ENCODE measurements at regions not wholly inside any gene's neighbourhood (a gene's known extent, or its start where the extent isn't known, plus 50 kb on each side); places are given as distances from the start of the nearest gene placed in this dataset.

DNA sequence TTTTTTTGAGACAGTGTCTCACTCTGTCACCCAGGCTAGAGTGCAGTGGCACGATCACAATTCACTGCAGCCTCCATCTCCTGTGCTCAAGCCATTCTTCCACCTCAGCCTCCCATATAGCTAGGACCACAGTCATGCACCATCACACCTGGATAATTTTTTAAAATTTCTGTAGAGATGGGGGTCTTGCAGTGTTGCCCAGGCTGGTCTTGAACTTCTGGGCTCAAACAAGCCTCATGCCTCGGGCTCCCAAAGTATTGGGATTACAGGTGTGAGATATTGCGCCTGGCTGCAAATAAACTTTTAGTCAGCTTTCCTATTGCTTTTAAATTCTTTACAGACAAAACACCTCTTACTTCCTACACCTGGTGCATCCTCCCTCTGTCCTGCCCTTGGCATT lies 102.1 kb upstream of the VEPH1 start:
- TF ChIP-seq, protein P1, sequence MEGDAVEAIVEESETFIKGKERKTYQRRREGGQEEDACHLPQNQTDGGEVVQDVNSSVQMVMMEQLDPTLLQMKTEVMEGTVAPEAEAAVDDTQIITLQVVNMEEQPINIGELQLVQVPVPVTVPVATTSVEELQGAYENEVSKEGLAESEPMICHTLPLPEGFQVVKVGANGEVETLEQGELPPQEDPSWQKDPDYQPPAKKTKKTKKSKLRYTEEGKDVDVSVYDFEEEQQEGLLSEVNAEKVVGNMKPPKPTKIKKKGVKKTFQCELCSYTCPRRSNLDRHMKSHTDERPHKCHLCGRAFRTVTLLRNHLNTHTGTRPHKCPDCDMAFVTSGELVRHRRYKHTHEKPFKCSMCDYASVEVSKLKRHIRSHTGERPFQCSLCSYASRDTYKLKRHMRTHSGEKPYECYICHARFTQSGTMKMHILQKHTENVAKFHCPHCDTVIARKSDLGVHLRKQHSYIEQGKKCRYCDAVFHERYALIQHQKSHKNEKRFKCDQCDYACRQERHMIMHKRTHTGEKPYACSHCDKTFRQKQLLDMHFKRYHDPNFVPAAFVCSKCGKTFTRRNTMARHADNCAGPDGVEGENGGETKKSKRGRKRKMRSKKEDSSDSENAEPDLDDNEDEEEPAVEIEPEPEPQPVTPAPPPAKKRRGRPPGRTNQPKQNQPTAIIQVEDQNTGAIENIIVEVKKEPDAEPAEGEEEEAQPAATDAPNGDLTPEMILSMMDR (IDR thresholded peaks at IDR 0.05; ENCODE audit: poor library complexity, severe bottlenecking), result no peak
- TF ChIP-seq MXI1 (conservative IDR thresholded peaks at IDR 0.05; ENCODE audit: poor library complexity, severe bottlenecking), result no peak
- no peak for TF ChIP-seq POLR2AphosphoS5 (IDR thresholded peaks at IDR 0.05)
- no peak for TF ChIP-seq SMC3 (conservative IDR thresholded peaks at IDR 0.05; ENCODE audit: poor library complexity)
